ENCODE measurements at regions not wholly inside any gene's neighbourhood (a gene's known extent, or its start where the extent isn't known, plus 50 kb on each side); places are given as distances from the start of the nearest gene placed in this dataset.
"Not testable (repeated sequence)": the region's sequence is repeated elsewhere in the genome, so short reads cannot be mapped to it uniquely, and the experiment has no call there.

DNA sequence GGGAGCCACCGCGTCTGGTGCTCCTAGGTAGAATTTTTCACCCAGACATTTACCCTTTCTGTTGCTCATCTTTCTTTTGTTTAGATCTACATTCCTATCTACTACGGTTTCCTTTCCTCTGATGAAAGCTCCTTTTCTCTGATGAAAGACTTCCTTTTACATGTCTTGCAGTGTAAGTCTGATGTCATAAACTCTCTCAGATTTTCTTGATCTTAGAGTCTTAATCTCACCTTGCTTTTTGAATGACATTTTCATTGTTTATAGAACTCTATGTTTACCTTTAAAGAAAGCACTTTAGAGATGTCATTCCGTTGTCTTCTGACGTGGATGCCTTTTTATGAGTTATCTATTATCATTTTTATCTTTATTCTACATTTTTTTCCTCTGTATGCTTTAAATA is 171.8 kb upstream of the MTPN start:
- DNase-seq, result no peak

DNA sequence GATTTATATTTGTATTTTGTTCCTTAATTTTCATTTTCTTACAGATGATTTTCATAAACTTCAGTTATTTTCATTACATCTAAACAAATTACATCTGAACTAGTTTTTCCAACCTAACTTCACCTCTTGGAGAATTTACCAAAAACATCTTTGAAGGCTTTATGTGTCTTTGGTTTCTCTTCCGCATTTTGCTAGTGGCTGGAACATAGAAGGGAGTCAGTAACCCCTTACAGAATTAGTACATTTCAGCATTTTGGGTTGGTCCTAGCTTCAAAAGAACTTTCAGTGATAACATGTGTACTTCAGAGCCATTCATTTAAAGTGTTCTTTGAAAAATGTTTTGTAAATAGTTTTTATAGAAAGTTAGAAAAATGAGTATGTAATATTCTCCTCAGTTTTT is 169.8 kb upstream of the MTPN start:
- DNase-seq, result no peak

DNA sequence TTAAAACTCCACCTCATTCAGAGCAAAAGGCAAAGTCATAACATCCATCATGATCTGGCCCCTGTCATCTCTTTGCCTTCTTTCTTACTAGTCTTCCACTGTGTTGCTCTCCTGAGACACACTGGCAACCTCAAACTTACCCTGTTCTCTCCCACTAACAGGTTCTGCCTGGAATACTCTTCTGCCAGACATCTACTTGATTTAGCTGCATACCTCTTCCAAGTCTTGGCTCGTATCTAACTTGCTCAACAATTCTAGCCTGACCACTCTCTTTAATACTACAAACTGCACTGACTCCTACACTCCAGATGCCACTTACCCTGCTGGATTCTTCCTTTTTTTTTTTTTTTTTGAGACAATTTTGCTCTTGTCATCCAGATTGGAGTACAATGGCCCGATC is 167.0 kb upstream of the MTPN start:
- DNase-seq, result no peak

DNA sequence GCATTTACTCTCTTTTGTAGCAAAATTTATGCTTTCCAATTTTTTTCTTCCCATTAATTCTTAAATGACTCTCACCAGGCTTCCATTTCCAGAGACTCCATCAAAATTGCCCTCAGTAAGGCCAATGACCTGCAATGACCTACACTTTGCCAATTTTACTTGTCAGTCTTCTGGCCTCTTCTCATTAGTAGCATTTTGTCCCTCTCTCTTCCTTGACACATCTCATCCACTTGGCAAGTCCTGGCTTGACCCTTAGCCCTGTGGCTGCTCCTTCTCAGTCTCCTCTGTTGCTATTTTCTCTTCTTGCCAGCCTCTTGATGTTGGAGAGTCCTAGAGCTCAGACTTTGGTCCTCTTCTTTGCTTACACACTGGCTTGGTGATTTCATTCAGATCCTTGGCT is 166.1 kb upstream of the MTPN start:
- DNase-seq, result no peak

DNA sequence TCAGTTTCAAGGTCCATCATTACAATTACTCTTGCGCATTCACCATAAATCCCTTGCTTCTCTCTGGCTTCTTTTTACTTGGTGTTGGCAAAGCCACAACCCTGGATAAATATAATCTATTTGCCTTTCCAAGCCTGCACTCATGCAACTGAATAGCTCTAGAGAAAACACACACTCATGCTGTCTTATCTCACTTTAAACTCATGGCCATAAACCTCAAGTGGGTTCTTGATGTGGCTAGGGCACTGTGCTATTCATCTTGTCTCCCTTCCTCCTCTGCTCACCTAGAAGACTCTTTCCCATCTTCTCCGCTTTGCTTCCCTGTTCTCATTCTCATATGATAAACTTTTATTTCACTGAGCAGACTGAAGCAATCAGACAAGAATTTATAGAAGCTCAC is 165.4 kb upstream of the MTPN start:
- no peak for DNase-seq

DNA sequence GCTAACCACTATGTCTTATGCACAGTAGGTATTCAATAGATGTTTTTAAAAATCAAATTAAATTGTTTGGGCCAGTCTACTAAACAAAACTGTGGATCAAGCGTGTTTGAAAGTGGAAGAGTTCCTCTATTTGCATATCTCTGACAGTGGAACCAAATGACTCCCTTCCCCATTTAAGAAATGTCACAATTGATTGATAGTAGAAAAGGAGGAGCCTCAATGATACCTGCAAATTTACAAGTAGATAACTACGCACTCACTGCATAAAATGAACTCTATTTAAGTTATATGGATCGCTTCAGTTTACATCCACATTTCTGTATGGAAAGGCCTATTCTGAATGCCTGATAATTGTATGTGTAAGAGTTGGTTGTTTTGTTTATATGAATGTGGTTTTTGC is 163.3 kb upstream of the MTPN start:
- DNase-seq, result no peak

DNA sequence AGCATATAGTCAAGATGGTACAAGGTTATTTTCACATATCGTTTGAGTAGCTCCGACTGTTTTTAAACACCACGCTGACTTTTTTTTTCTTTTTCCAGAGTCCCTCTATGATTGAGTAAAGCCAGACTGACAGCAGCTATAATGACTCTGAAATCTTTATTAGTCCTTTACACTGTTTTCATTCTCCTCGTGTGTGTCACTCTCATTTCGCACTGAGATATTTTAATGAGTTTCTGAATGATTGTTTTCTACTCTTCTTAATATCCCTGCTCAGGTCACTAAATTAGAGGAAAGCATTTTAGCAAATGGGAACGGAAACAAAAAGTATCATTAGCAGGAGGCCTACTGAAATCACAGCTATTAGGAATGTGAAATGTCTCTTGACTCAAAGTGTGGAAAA is 162.3 kb upstream of the MTPN start:
- DNase-seq, result no peak

DNA sequence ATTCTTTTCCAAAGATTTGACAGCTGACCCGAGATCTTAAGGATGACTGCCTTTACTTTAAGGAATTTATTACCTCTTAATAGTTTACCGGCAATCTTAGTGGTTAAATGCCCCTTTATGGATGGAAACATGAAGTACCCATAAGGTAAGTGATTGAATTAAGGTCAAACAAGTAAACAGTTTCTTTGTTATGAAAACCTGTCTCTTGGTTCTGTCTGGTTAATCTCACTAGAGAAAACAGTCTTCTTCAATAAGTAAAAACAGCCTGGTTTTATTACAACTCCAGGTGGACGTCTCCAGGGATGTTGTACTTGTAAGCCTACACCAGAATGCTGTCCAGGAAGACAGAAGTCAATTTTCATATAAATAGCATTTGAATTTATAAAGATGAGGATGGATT is 161.8 kb upstream of the MTPN start:
- DNase-seq, result no peak

DNA sequence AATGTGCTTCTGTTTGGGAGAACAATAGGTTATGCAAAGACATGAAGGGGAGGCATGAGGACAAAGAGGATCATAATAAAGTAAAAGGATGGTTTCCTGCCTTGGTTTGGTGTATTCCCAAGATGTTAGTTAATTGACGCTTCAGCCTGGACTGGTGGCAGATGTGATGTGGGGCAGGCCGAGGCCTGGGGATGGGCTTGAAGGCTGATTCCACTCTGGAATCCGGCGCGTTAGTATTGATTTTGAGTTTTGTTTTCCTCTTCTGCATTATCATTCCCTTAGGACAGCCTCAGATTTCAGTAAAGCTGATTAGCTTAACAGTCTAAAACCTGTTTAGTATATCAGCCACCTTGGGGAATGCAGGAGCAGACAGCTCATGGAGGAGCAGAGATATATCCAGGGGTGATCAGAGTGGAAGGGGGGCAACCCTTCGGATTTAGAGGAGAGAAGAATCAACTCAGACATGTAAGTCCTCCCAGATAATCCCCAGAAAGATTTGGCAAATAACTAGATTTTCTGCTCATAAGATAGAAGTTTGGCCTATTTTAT is 159.8 kb upstream of the MTPN start:
- no peak for DNase-seq

DNA sequence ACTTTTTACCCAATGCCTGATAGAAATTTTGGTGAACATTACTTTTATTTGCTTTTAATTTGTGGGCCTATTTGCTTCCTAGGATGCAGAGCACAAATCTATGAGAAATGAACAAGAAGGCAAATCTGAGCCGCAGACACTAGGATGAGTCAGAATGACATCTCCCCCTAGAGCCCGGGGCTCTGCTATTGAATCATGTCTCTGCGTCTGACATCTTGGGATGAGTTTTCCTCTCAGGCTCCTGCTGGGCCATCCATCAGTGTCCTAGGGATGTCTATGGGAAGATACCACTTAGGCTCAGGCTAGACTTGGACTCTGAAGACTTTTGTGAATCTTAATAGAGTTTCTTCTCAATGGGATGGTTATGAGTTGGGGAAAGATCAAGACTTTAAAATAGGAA is 157.3 kb upstream of the MTPN start:
- DNase-seq, result peak; percentile 88

DNA sequence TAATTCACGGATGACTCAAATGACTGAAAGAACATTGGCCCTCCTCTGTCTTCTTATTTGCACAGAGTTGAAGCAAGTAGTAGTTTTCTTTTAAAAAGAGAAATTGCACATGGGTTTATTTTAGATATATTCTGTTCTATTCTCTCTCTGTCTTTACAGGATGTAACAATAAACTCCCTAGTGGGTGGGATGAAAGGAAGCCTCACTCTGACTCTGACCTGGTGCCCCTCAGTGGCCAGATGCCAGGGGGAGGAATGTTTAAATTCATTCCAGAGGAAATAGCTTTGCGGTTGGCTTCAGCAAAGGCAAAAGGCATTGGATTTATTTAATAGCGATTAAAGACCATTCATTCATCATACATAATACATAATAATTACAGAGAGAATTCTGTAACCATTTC is 156.4 kb upstream of the MTPN start:
- DNase-seq, result peak; percentile 67

DNA sequence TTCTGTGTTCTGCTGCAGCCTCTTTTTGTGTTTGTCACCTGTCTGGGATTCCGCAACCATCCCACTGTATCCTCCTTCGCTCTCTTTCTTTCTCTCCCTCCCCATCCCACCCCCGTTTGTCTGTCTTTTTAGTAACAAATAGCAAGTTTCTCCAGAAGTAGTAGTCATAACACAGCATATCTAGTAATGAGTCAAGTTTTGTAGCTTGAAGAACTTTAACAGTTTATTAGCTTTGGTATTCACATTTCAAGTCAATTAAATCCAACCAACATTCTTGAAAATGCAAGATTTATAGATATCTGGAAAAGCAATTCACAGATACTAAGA is 154.1 kb upstream of the MTPN start:
- no peak for DNase-seq

DNA sequence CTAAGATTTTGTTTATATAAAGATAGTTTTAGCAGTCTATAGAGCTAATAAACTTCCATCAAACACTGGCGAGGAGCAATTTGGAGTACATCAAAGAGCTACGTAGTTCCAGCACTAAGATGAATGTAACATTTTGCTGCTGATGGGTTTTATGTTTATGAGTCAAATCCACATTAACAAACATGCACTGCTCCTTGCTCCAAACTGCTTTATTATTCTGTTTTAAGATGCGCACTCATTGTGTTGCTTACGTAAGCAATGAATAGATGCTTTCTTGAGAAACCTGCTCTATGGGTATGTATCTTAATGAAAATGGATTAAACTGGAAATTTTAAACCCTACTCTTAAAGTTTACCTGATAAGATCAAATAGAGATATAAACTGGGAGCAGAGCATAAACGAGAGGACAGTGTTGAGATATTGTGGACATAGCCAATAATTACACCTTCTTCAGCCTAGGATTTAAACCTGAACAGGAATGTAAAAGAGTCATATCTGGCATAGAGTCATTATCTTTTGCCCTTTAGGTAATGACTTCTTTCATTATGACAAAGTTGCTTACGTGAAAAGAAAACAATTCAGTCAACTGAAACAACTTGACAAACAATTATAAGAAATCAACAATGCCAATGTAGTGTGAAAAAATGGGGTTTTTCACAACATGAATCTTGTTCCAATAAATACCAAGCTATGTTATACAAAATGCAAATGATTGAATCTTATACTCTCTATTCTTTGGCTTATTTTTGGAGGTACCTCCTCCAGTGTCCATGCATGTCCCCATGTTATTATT is 153.5 kb upstream of the MTPN start:
- DNase-seq, result no peak

DNA sequence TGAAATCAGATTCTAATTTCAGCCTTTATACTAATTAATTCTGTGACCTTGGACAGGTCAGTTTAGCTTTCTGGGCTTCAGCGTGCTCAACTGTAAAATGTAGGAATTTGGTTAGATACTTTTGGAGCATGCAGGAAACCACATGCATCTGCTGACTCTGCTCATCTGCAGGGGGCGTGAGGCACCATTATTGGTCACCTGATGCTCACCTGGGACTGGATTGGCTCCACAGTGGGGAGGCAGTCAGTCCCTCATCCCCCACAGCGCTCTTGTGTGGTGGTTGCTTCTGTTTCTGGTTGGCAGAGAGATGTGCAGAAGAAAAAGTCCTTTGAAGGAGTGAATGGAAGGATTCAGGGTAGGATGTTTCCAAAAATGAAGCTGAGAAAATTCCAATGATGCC is 150.9 kb upstream of the MTPN start:
- DNase-seq, result no peak

DNA sequence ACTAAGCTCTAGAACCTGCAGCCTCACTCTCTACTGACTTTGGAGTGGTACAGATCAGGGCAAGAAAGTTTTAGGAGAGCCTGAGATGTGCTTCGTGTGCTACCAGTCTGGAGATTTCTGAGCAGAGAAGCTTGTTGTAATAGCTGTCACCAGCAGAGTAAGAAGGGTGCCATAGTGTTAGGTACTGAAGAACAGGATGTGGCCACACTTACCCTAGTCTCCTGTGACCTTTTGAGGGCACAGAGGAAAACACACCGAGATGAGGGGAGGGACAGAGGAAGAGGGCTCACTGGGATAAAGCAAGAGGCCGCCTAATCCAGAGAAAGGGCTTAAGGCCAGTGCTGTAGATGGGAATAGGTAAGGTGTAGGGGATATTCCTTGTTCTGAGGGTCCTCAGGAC is 146.2 kb upstream of the MTPN start:
- DNase-seq, result no peak

DNA sequence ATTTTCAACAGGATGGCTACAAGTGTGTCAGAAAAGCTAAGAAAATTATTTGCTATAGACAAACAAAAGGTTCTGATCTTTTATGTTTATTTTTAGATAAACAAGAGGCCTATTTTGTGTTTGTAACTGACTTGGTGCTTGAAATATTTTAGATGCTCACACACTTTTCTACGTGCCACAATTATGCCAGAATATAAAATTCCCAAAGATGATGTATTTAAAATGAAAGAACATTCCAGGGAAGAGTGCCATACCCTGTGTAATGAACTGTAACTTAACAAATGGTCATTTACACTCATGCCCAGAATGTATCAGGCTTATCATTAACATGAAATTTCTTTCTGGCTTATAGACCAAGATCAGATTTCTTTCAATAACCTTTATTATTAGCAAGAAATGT is 144.9 kb upstream of the MTPN start:
- DNase-seq, result peak; percentile 51

DNA sequence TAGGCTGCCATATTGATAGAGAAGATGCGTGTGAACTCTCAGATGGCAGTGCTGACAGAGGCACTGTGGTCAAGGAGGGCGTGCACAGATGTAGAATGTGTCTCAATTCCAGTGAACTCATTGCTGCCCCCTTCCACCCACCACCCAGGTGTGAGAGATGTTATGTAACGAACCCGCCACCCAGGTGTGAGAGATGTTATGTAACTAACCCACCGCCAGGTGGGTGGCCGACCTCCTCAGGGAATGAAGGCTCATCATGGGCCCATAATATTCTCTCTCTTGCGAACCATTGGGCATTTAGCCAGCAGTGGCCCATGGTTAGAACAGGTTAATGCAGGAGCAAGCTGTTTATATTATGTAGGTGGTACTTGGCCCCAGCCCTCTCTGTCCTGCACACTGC is 140.4 kb upstream of the MTPN start:
- DNase-seq, result no peak

DNA sequence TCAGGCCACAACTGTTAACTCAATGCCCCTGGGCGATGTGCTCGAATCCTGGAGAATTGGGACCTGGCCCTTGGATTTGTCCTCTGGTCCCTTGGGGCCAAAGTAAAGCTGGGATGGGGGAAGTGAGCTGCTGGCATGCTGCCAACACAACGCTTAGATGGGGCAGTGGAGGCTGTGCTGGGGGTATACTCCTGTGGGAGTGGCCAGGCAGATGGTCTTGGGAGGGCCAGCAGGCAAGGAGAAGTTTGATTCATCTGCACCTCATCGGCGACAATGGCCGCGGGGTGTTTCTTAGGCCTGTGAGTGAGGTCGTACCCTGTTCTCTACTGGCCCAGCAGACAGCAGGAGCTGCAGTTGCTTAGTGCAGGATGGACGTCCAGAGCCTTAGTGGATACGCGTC is 139.0 kb upstream of the MTPN start:
- no peak for DNase-seq

DNA sequence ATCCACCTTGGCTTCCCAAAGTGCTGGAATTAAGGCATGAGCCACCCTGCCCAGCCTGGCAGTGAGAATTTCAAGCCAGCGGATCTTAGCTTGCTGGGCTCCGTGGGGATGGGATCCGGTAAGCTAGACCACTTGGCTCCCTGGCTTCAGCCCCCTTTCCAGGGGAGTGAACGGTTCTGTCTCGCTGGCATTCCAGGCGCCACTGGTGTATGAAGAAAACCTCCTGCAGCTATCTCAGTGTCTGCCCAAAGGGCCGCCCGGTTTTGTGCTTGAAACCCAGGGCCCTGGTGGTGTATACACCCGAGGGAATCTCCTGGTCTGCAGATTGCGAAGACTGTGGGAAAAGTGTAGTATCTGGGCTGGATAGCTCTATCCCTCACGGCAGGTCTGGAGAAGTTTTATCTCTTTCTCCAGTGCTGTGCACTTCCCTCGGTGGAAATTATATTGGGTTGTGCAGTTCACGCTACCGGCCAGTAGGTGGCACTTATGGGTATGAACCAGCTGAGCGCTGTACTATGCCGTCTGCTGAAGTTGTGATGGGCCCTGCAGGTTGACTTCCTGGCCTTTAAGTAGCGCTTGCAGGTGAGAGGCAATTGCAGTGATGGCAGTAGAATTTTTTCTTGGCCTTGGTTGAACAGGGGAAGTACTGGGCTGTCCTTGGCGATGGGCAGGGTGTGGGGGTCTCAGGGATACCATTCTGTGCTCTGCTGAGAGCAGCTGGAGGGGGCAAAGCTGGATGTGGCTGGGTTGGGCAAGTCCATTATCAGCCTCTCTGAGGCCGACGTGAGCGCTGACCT is 138.0 kb upstream of the MTPN start:
- peak; percentile 30 for DNase-seq

DNA sequence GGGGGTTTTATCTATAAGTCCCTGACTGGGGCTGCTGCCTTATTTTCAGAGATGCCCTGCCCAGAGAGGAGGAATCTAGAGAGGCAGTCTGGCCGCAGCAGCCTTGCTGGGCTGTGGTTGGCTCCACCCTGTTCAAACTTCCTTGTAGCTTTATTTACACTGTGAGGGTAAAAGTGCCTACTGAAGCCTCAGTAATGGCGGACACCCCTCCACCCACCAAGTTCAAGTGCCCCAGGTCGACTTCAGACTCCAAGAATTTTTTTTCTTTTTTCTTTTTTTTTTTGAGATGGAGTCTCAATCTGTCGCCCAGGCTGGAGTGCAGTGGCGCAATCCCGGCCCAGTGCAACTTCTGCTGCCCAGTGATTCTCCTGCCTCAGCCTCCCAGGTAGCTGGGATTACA is 137.3 kb upstream of the MTPN start:
- not testable (repeated sequence) for DNase-seq

DNA sequence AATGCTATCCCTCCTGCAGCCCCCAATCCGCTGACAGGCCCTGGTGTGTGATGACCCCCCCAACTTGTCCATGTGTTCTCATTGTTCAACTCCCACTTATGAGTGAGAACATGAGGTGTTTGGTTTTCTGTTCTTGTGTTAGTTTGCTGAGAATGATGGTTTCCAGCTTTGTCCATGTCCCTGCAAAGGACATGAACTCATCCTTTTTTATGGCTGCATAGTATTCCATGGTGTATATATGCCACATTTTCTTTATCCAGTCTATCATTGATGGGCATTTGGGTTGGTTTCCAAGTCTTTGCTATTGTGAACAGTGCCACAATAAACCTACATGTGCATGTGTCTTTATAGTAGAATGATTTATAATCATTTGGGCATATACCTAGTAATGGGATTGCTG is 131.9 kb upstream of the MTPN start:
- DNase-seq, result not testable (repeated sequence)

DNA sequence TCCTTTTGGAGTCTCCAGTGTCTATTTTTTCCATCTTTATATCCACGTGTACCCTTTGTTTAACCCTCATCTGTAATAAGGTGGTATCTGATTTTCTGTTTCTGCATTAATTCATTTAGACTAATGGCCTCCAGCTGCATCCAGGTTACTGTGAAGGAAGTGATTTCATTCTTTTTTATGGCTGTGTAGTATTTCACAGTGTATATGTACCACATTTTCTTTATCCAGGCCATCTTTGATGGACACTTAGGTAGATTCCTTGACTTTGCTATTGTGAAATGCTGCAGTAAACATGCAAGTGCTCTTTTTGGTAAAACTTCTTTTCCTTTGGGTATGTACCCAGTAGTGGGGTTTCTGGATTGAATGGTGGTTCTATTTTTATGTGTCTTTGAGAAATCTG is 128.0 kb upstream of the MTPN start:
- no peak for DNase-seq

DNA sequence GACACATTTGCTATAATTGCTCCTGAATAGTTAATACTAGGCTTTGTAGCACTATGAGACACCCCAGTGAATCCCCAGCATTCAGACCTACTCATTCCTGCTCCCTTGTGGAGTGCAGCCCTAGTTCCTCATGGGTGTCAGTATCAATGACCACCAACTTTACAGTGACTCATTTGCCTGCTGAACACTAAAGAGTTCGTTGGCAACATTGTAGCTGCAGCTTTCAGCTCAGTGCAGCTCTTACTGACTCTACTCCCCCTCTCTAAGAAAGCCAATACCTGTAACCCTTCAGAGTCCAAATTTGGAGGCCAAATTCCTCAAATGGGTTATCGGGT is 127.1 kb upstream of the MTPN start:
- no peak for DNase-seq

DNA sequence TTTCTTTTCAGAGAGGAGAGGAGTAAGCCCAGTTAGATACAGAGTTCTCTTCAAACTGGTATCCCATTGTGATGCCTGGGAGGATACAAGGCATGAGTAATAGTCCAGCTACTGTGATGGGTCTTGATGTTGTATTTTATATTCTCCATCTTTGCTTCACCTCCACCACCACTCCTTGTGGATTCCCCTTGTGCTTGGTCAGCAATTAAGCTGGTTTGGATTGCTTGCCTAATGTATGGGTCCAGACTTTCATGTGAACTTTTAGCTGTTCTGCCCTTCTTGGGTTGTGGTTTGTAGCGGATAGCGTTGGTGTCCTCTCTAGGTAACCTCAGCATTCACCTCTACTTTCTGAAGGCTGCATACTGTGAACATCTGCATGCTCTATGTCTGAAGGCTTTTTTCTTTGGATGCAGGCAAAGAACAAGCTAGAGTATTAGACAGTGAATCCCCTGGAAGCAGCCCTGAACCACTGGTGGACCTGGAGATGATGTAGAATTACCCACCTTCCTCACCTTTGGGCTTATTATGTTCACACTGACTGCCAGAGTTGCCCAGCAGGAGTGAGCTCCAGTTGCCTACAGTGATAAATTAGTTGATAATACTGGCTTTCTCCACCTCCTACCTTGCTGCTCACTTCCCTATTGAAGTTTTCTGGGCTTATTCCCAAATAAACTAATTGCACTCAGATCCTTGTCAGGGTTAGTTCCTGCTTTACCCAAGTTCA is 126.5 kb upstream of the MTPN start:
- DNase-seq, result no peak

All from kidney glomerular epithelial cell (primary cell).